MM.1S (cell line): ENCODE measurements at regions not wholly inside any gene's neighbourhood (a gene's known extent, or its start where the extent isn't known, plus 50 kb on each side); places are given as distances from the start of the nearest gene placed in this dataset.
"Not testable (repeated sequence)": the region's sequence is repeated elsewhere in the genome, so short reads cannot be mapped to it uniquely, and the experiment has no call there.

ENCODE experiments used
- DNase-seq: peaks from one replicate; pipeline ENCODE4 v3.0.0-alpha.2; 2015
- H2AFZ ChIP-seq: fragments of 300-600 bp; sonication (generic); 2 replicates; pipeline ENCODE4 v1.6.0; 2016; ENCODE audit warnings: antibody characterized with exemption, low read length
- H3F3A ChIP-seq: fragments of 300-600 bp; sonication (generic); 2 replicates; pipeline ENCODE4 v1.6.1; 2016; ENCODE audit warnings: mild to moderate bottlenecking, antibody characterized with exemption, low read length, moderate library complexity, mixed read lengths; ENCODE audit not compliant: insufficient read depth
- H3K27ac ChIP-seq: fragments of 300-600 bp; sonication (generic); 2 replicates; pipeline ENCODE4 v1.5.1; 2016; ENCODE audit warnings: mild to moderate bottlenecking, low read length
- H3K27me3 ChIP-seq: fragments of 300-600 bp; sonication (generic); replicated peaks from 2 replicates; pipeline ENCODE4 v1.6.0; 2016; ENCODE audit warnings: low read length; ENCODE audit not compliant: insufficient read depth
- H3K36me3 ChIP-seq: fragments of 300-600 bp; sonication (generic); replicated peaks from 2 replicates; pipeline ENCODE4 v1.6.1; 2016; ENCODE audit warnings: mild to moderate bottlenecking, low read length, mixed read lengths; ENCODE audit not compliant: insufficient read depth
- H3K4me1 ChIP-seq: fragments of 300-600 bp; sonication (generic); 2 replicates; pipeline ENCODE4 v1.6.1; 2016; ENCODE audit warnings: low read length, mixed read lengths
- H3K4me2 ChIP-seq: fragments of 300-600 bp; sonication (generic); 2 replicates; pipeline ENCODE4 v1.6.0; 2016; ENCODE audit warnings: low read depth, low read length
- H3K4me3 ChIP-seq: fragments of 300-600 bp; sonication (generic); 2 replicates; pipeline ENCODE4 v1.5.1; 2016; ENCODE audit warnings: low read length, mixed read lengths
- H3K79me2 ChIP-seq: fragments of 300-600 bp; sonication (generic); 2 replicates; pipeline ENCODE4 v1.6.1; 2016; ENCODE audit warnings: mixed run types, low read length, mixed read lengths
- H3K9ac ChIP-seq: fragments of 300-600 bp; sonication (generic); 2 replicates; pipeline ENCODE4 v1.6.1; 2016; ENCODE audit warnings: low read length, mixed read lengths
- H3K9me2 ChIP-seq: fragments of 300-600 bp; sonication (generic); replicated peaks from 2 replicates; pipeline ENCODE4 v1.6.1; 2016; ENCODE audit warnings: mild to moderate bottlenecking, low read length, mixed read lengths; ENCODE audit not compliant: insufficient read depth
- H3K9me3 ChIP-seq: fragments of 300-600 bp; sonication (generic); replicated peaks from 2 replicates; pipeline ENCODE4 v1.6.1; 2016; ENCODE audit warnings: mild to moderate bottlenecking, low read length, mixed read lengths; ENCODE audit not compliant: insufficient read depth
- H4K20me1 ChIP-seq: fragments of 300-600 bp; sonication (generic); 2 replicates; pipeline ENCODE4 v1.6.1; 2016; ENCODE audit warnings: mild to moderate bottlenecking, low read length, moderate library complexity, mixed read lengths; ENCODE audit not compliant: insufficient read depth
- CTCF ChIP-seq: fragments of 300-600 bp; sonication (generic); IDR thresholded peaks from 2 replicates; pipeline ENCODE4 v1.5.1; 2016; ENCODE audit warnings: antibody characterized with exemption, low read length, mixed read lengths
- EZH2 ChIP-seq: fragments of 300-600 bp; sonication (generic); optimal IDR thresholded peaks from 2 replicates; pipeline ENCODE3; 2017; ENCODE audit warnings: low read depth, mild to moderate bottlenecking, antibody characterized with exemption, low read length, mixed read lengths
- EZH2phosphoT487 ChIP-seq: fragments of 300-600 bp; sonication (generic); IDR thresholded peaks from 2 replicates; pipeline ENCODE4 v1.6.1; 2018; ENCODE audit warnings: antibody characterized with exemption, low read length

- H3K9me2 ChIP-seq = no peaks in the 10 kb centered on the region
- no peak overlapping the region for H3K27ac ChIP-seq
- no peaks in the 10 kb centered on the region for H3K4me1 ChIP-seq
- H3K36me3 ChIP-seq = no peaks in the 10 kb centered on the region
- TF ChIP-seq EZH2 (no peak), CTCF (no peak), EZH2phosphoT487 (no peak)
- H3K27me3 ChIP-seq = no peaks in the 10 kb centered on the region
- no peaks in the 10 kb centered on the region for H3F3A ChIP-seq
- H3K4me2 ChIP-seq = no peak overlapping the region
- H3K4me3 ChIP-seq = no peak overlapping the region
- H3K9me3 ChIP-seq = no peaks in the 10 kb centered on the region
- H2AFZ ChIP-seq = no peak overlapping the region
- no peak overlapping the region for H3K9ac ChIP-seq
- no peak for DNase-seq
- H3K79me2 ChIP-seq = no peaks in the 10 kb centered on the region
- H4K20me1 ChIP-seq = no peaks in the 10 kb centered on the region
Measured at GRCh38 chr4:34486461-34487363, 1757.6 kb downstream of the ARAP2 start.

- H3K9me3 ChIP-seq = no peaks in the 10 kb centered on the region
- H3K4me1 ChIP-seq = no peaks in the 10 kb centered on the region
- H3K9me2 ChIP-seq = no peaks in the 10 kb centered on the region
- no peak overlapping the region for H3K9ac ChIP-seq
- no peak overlapping the region for H2AFZ ChIP-seq
- no peaks in the 10 kb centered on the region for H3K79me2 ChIP-seq
- H3K4me2 ChIP-seq = no peak overlapping the region
- H3K4me3 ChIP-seq = no peak overlapping the region
- TF ChIP-seq EZH2 (no peak), CTCF (no peak), EZH2phosphoT487 (no peak)
- H3K27me3 ChIP-seq = no peaks in the 10 kb centered on the region
- H3K27ac ChIP-seq = no peak overlapping the region
- DNase-seq = no peak
- H3F3A ChIP-seq = no peaks in the 10 kb centered on the region
- no peaks in the 10 kb centered on the region for H4K20me1 ChIP-seq
- H3K36me3 ChIP-seq = no peaks in the 10 kb centered on the region
Measured at GRCh38 chr4:34492414-34492813, 1751.9 kb downstream of the ARAP2 start.

GRCh38 chr4:34502086-34502485 lies 1742.2 kb downstream of the ARAP2 start:
- no peak for TF ChIP-seq EZH2phosphoT487
- TF ChIP-seq EZH2 = no peak
- H2AFZ ChIP-seq = no peak overlapping the region
- H3K36me3 ChIP-seq = no peaks in the 10 kb centered on the region
- no peaks in the 10 kb centered on the region for H3K79me2 ChIP-seq
- no peak for DNase-seq
- H3K4me1 ChIP-seq = no peaks in the 10 kb centered on the region
- no peaks in the 10 kb centered on the region for H3K9me2 ChIP-seq
- no peak overlapping the region for H3K4me3 ChIP-seq
- H3K27me3 ChIP-seq = no peaks in the 10 kb centered on the region
- no peaks in the 10 kb centered on the region for H3K9me3 ChIP-seq
- H3F3A ChIP-seq = no peaks in the 10 kb centered on the region
- no peak overlapping the region for H3K27ac ChIP-seq
- H3K9ac ChIP-seq = no peak overlapping the region
- H4K20me1 ChIP-seq = no peaks in the 10 kb centered on the region
- H3K4me2 ChIP-seq = no peak overlapping the region

- not testable (repeated sequence) for H3K9me3 ChIP-seq, H3K4me3 ChIP-seq, H3K9ac ChIP-seq
Measured at GRCh38 chr4:34504731-34505130, 1739.6 kb downstream of the ARAP2 start.

GRCh38 chr4:34506511-34507092 lies 1737.7 kb downstream of the ARAP2 start:
- H3K4me2 ChIP-seq, H2AFZ ChIP-seq, H3K4me1 ChIP-seq, H3K4me3 ChIP-seq, H3K79me2 ChIP-seq, H3K27me3 ChIP-seq, DNase-seq, H3K36me3 ChIP-seq, H4K20me1 ChIP-seq, H3K9me3 ChIP-seq, H3K27ac ChIP-seq, H3F3A ChIP-seq, H3K9me2 ChIP-seq, H3K9ac ChIP-seq: not testable (repeated sequence)

More at GRCh38 chr4:34504731-34505130, 1739.6 kb downstream of the ARAP2 start:
- not testable (repeated sequence) for H3K36me3 ChIP-seq, H3K27me3 ChIP-seq, H3K79me2 ChIP-seq, H4K20me1 ChIP-seq, H3K27ac ChIP-seq, H3F3A ChIP-seq, H3K4me1 ChIP-seq, H2AFZ ChIP-seq, H3K9me2 ChIP-seq, H3K4me2 ChIP-seq, DNase-seq
